HepG2 (cell line): ENCODE measurements at regions not wholly inside any gene's neighbourhood (a gene's known extent, or its start where the extent isn't known, plus 50 kb on each side); places are given as distances from the start of the nearest gene placed in this dataset.
A peak's percentile ranks its signal among the peaks of the same experiment; 100 is the strongest.

Source experiments
- ATAC-seq: fragments of 200-7000 bp; cut with Tn5 transposase; 3 replicates; pipeline ENCODE4 v1.9.1; 2020; ENCODE audit warnings: mild to moderate bottlenecking, moderate library complexity
- BruUV-seq: library from RNA; stranded (reverse); fragments of 400-500 nt; replicated peaks from 2 replicates; lab custom pipeline; 2021; lab: Mats Ljungman, UMichigan
- CTCF ChIA-PET: fragments of 300-600 bp; formaldehyde crosslinking; extraction: SDS; loops from one replicate; lab custom pipeline; 2021; ENCODE audit warnings: low total read pairs, inconsistent platforms, low intra/inter-chr PET ratio; lab: Yijun Ruan, JAX
- POLR2A ChIA-PET: fragments of 350-600 bp; sonication (Branson Sonifier 250); formaldehyde crosslinking; loops from one replicate; lab custom pipeline; 2020; ENCODE audit warnings: antibody characterized with exemption, inconsistent platforms; lab: Yijun Ruan, JAX
- DNase-seq: peaks from one replicate; pipeline ENCODE4 v3.0.0-alpha.2; 2015; ENCODE audit warnings: low spot score
- FAIRE-seq: peaks from 3 replicates; lab custom pipeline; 2011; peaks lifted over from hg19 to GRCh38; lab: Jason Lieb, UNC
- H2AFZ ChIP-seq: one replicate; pipeline ENCODE4 v1.6.1; 2011; ENCODE audit warnings: low read length, inconsistent platforms
- H3K27ac ChIP-seq: fragments of 300-600 bp; 3 replicates; pipeline ENCODE4 v1.8.0; 2011; ENCODE audit warnings: mixed run types, mild to moderate bottlenecking, mixed read lengths, low read length, inconsistent platforms; ENCODE audit not compliant: insufficient read depth; ENCODE audit errors: extremely low read length
- H3K27me3 ChIP-seq, 2 experiments: fragments of 200-600 bp in 1 of 2; 2 replicates in 1 of 2; 3 replicates in 1 of 2; pipeline versions ENCODE4 v1.6.0 to v1.8.0; 2011; ENCODE audit warnings: low read length in 2 of 2, mild to moderate bottlenecking in 2 of 2, moderate library complexity in 2 of 2, inconsistent platforms in 1 of 2; ENCODE audit not compliant: insufficient read depth in 2 of 2, control insufficient read depth in 1 of 2
- H3K36me3 ChIP-seq, 2 experiments: fragments of 200-600 bp in 1 of 2; replicated peaks in 1 of 2; 2 replicates in 1 of 2; 3 replicates in 1 of 2; pipeline versions ENCODE4 v1.5.1 to v1.8.0; 2011; ENCODE audit warnings: low read length in 2 of 2, inconsistent platforms in 1 of 2; ENCODE audit not compliant: insufficient read depth in 2 of 2, control insufficient read depth in 1 of 2
- H3K4me1 ChIP-seq: 2 replicates; pipeline ENCODE4 v1.5.1; 2012; ENCODE audit warnings: low read length, inconsistent platforms; ENCODE audit not compliant: insufficient read depth
- H3K4me2 ChIP-seq: 2 replicates; pipeline ENCODE4 v1.6.0; 2011; ENCODE audit warnings: low read depth, low read length, inconsistent platforms
- H3K4me3 ChIP-seq, 3 experiments: fragments of 200-600 bp in 1 of 3; sonication (generic), shearing (Covaris generic) in 1 of 3; replicated peaks in 1 of 3; 2 replicates each; pipeline ENCODE4 v1.5.1; 2011 to 2016; ENCODE audit warnings: low read length in 3 of 3, inconsistent platforms in 2 of 3, low read depth in 2 of 3, mild to moderate bottlenecking in 2 of 3, control low read depth in 1 of 3, mixed read lengths in 1 of 3; ENCODE audit not compliant: insufficient read depth in 1 of 3
- H3K79me2 ChIP-seq: one replicate; pipeline ENCODE4 v1.6.1; 2011; ENCODE audit warnings: low read length, inconsistent platforms; ENCODE audit not compliant: insufficient read depth
- H3K9ac ChIP-seq: 2 replicates; pipeline ENCODE4 v1.6.0; 2011; ENCODE audit warnings: mild to moderate bottlenecking, low read depth, low read length, inconsistent platforms; ENCODE audit not compliant: insufficient read depth
- H3K9me3 ChIP-seq: 2 replicates; pipeline ENCODE4 v1.5.1; 2012; ENCODE audit warnings: mild to moderate bottlenecking, low read length
- H4K20me1 ChIP-seq: 2 replicates; pipeline ENCODE4 v1.6.0; 2011; ENCODE audit warnings: inconsistent platforms, mild to moderate bottlenecking, low read length, moderate library complexity; ENCODE audit not compliant: insufficient read depth
- CENPT ChIP-seq: sonication (generic); formaldehyde crosslinking; IDR thresholded peaks from 2 replicates; pipeline ENCODE4 v1.8.0; 2022; ENCODE audit warnings: low read depth, mild to moderate bottlenecking, moderate library complexity, missing genetic modification reagents
- FOSL2 ChIP-seq: sonication (generic); formaldehyde crosslinking; IDR thresholded peaks from 2 replicates; pipeline ENCODE4 v1.4.0; 2020; ENCODE audit warnings: missing genetic modification reagents
- KAT8 ChIP-seq: IDR thresholded peaks from 2 replicates; pipeline ENCODE4 v1.6.1; 2016; ENCODE audit warnings: missing genetic modification reagents, missing compliant biosample characterization
- MAFF ChIP-seq: IDR thresholded peaks from 2 replicates; pipeline ENCODE4 v1.6.1; 2011; ENCODE audit warnings: low read depth, low read length, improper control_type of control experiment
- MAFK ChIP-seq, 2 experiments: IDR thresholded peaks in 1 of 2; conservative IDR thresholded peaks in 1 of 2; 2 replicates each; pipeline ENCODE4 v1.6.1; 2011; ENCODE audit warnings: improper control_type of control experiment in 2 of 2, low read length in 2 of 2
- RNF219 ChIP-seq: sonication (generic); formaldehyde crosslinking; IDR thresholded peaks from 2 replicates; pipeline ENCODE4 v1.5.0; 2020; ENCODE audit warnings: mild to moderate bottlenecking, missing genetic modification reagents
- STAG1 ChIP-seq: sonication (generic); formaldehyde crosslinking; IDR thresholded peaks from 2 replicates; pipeline ENCODE4 v1.4.0; 2020; ENCODE audit warnings: missing genetic modification reagents
- ZNF224 ChIP-seq: sonication (generic); formaldehyde crosslinking; IDR thresholded peaks from 2 replicates; pipeline ENCODE4 v1.5.0; 2020; ENCODE audit warnings: mild to moderate bottlenecking, missing genetic modification reagents
- ZNF468 ChIP-seq: sonication (generic); formaldehyde crosslinking; IDR thresholded peaks from 2 replicates; pipeline ENCODE4 v1.8.0; 2022; ENCODE audit warnings: mild to moderate bottlenecking, moderate library complexity, missing genetic modification reagents
- WGBS: methylation state at CpG from one replicate; pipeline ENCODE4 v1.1.6; 2017; ENCODE audit warnings: low lambda C conversion rate; 5-methylcytosine and 5-hydroxymethylcytosine counted together
- in situ Hi-C: cut with HindIII; loops from 2 replicates; pipeline ENCODE4 v1.10.0; 2017; ENCODE audit warnings: low pct_unique_long_range_greater_than_20kb; ENCODE audit not compliant: extremely low pct_ligation_motif_present
- intact Hi-C: fragments of 100-400 bp; cut with micrococcal nuclease; formaldehyde crosslinking; loops from one replicate; pipeline ENCODE4 v1.10.0; 2022; ENCODE audit not compliant: unreplicated experiment
- TF ChIP-seq, protein P1 (sequence below): sonication (generic); formaldehyde crosslinking; IDR thresholded peaks from 2 replicates; pipeline ENCODE4 v1.8.1; 2023; ENCODE audit warnings: missing genetic modification reagents, inconsistent platforms, borderline replicate concordance

GRCh38 chr15:66947471-66947870, 117.9 kb upstream of the SMAD3 start (continued):
- no peak for TF ChIP-seq RNF219 (CRISPR knock-in tag)
- TF ChIP-seq CENPT (CRISPR knock-in tag): no peak
- no peak for TF ChIP-seq KAT8
- TF ChIP-seq ZNF224 (CRISPR knock-in tag): no peak
- no peak for TF ChIP-seq ZNF468 (CRISPR knock-in tag)
- TF ChIP-seq, all 625 proteins: peak for 0

GRCh38 chr15:66948294-66948693, 117.1 kb upstream of the SMAD3 start:
- no peak overlapping the region for H3K4me2 ChIP-seq
- in situ Hi-C loops: loop anchor here (5.0 to 25.0 kb wide), 4 partner anchors 114 to 887 kb away; no protein-coding TSS in a partner anchor
- H3K4me1 ChIP-seq: peaks cover 44% of the 10 kb centered on the region
- no peaks in the 10 kb centered on the region for H3K79me2 ChIP-seq
- H3K9me3 ChIP-seq: no peaks in the 10 kb centered on the region
- POLR2A ChIA-PET: interaction anchor here (0.7 to 1.2 kb wide), 3 partner anchors 101 to 115 kb away, joined by 3 read pairs; no protein-coding TSS in a partner anchor
- H3K27me3 ChIP-seq: peaks cover 1 to 15% of the 10 kb centered on the region in 2 experiments; a peak in 3 of 5 replicates
- H3K9ac ChIP-seq: no peak overlapping the region
- no peaks in the 10 kb centered on the region for H4K20me1 ChIP-seq
- DNase-seq (no peak), ATAC-seq (no peak), FAIRE-seq (no peak)
- intact Hi-C loops: loop anchor here (5.0 kb wide), 1 partner anchor 159 kb away; no protein-coding TSS in a partner anchor
- BruUV-seq: no TSS peak
- no peak overlapping the region for H2AFZ ChIP-seq
- H3K4me3 ChIP-seq: no peak overlapping the region
- 28% methylated on average over 2 of the region's 2 CpGs for WGBS
- CTCF ChIA-PET: no interaction called here
- TF ChIP-seq FOSL2 (0 out of 2 replicates have a peak, but pooled peaks have one; percentile 5), STAG1 (peak; percentile 15; the same call in 1 of the 2 replicates), MAFF (peak; percentile 44; the same call in 1 of the 2 replicates), MAFK (conservative IDR thresholded peaks at IDR 0.05 in 1 of 2, IDR thresholded peaks at IDR 0.05 in 1 of 2; ENCODE audit: low read length in 2 of 2) (peak; percentile 52 to 60)
- TF ChIP-seq, protein P1, sequence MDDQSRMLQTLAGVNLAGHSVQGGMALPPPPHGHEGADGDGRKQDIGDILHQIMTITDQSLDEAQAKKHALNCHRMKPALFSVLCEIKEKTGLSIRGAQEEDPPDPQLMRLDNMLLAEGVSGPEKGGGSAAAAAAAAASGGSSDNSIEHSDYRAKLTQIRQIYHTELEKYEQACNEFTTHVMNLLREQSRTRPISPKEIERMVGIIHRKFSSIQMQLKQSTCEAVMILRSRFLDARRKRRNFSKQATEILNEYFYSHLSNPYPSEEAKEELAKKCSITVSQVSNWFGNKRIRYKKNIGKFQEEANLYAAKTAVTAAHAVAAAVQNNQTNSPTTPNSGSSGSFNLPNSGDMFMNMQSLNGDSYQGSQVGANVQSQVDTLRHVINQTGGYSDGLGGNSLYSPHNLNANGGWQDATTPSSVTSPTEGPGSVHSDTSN (CRISPR knock-in tag): no peak
- no peak overlapping the region for H3K27ac ChIP-seq
- H3K36me3 ChIP-seq: no peaks in the 10 kb centered on the region
